DND-41 (cell line): ENCODE measurements at regions not wholly inside any gene's neighbourhood (a gene's known extent, or its start where the extent isn't known, plus 50 kb on each side); places are given as distances from the start of the nearest gene placed in this dataset.

Experiments
- EZH2 ChIP-seq: IDR thresholded peaks from 3 replicates; pipeline ENCODE4 v1.6.1; 2012; ENCODE audit warnings: borderline replicate concordance, low read depth, mild to moderate bottlenecking, moderate library complexity, low read length, inconsistent platforms; ENCODE audit not compliant: severe bottlenecking
- TF ChIP-seq, protein P1 (sequence below): IDR thresholded peaks from 2 replicates; pipeline ENCODE4 v1.5.1; 2012; ENCODE audit warnings: borderline replicate concordance, low read length, moderate library complexity, mild to moderate bottlenecking; ENCODE audit not compliant: poor library complexity, severe bottlenecking; ENCODE audit errors: extremely low read depth

DNA sequence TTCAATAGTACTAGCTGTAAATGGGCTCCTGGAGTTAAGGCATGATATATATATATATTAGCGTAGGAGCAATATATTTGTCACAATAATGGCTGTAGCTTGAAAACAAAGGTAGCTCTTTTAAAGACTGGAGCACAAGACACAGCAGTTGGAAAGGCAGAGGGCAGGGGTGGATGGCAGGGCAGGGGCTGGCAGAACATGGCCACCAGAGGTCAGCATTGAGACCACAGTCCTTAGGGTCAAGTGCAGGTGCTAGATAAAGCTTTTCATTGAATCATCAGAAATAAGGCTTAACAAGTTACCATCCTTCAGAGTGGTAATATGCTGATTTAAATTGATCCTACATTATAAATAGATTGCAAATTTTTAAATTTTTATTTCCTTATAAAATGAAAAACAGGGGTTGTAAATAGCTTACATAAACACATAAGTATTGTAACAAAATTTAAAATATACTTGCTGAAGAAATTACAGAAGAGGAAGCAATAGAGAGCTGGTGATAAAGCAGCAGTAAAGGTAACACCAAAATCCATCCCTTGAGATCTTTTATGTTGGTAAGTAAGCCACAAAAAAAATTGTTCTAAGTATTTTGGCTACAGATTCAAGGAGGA is 161.2 kb upstream of the PIEZO2 start:
- TF ChIP-seq, protein P1, sequence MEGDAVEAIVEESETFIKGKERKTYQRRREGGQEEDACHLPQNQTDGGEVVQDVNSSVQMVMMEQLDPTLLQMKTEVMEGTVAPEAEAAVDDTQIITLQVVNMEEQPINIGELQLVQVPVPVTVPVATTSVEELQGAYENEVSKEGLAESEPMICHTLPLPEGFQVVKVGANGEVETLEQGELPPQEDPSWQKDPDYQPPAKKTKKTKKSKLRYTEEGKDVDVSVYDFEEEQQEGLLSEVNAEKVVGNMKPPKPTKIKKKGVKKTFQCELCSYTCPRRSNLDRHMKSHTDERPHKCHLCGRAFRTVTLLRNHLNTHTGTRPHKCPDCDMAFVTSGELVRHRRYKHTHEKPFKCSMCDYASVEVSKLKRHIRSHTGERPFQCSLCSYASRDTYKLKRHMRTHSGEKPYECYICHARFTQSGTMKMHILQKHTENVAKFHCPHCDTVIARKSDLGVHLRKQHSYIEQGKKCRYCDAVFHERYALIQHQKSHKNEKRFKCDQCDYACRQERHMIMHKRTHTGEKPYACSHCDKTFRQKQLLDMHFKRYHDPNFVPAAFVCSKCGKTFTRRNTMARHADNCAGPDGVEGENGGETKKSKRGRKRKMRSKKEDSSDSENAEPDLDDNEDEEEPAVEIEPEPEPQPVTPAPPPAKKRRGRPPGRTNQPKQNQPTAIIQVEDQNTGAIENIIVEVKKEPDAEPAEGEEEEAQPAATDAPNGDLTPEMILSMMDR: peak; percentile 87
- no peak for TF ChIP-seq EZH2
